GM23338 (cell line): ENCODE measurements at regions not wholly inside any gene's neighbourhood (a gene's known extent, or its start where the extent isn't known, plus 50 kb on each side); places are given as distances from the start of the nearest gene placed in this dataset.

Experiments
- EZH2 ChIP-seq: fragments of 200-600 bp; sonication (generic); IDR thresholded peaks from one replicate; pipeline ENCODE4 v1.8.0; 2017; ENCODE audit warnings: antibody characterized with exemption, mild to moderate bottlenecking, low read depth; ENCODE audit not compliant: unreplicated experiment
- EZH2phosphoT487 ChIP-seq: fragments of 200-600 bp; sonication (generic); IDR thresholded peaks from one replicate; pipeline ENCODE4 v1.8.1; 2018; ENCODE audit warnings: antibody characterized with exemption; ENCODE audit not compliant: unreplicated experiment
- JUNB ChIP-seq: IDR thresholded peaks from one replicate; pipeline ENCODE4 v1.6.1; 2016; ENCODE audit warnings: antibody characterized with exemption; ENCODE audit not compliant: unreplicated experiment
- NANOG ChIP-seq: IDR thresholded peaks from 2 replicates; pipeline ENCODE4 v1.6.1; 2016; ENCODE audit warnings: antibody characterized with exemption, borderline replicate concordance
- POLR2AphosphoS5 ChIP-seq: IDR thresholded peaks from 2 replicates; pipeline ENCODE4 v1.6.1; 2016; ENCODE audit warnings: antibody characterized with exemption, low read depth
- STAT1 ChIP-seq: IDR thresholded peaks from one replicate; pipeline ENCODE4 v1.6.1; 2016; ENCODE audit warnings: antibody characterized with exemption; ENCODE audit not compliant: unreplicated experiment
- ZNF331 ChIP-seq: fragments of 250-450 bp; sonication (Bioruptor Pico); IDR thresholded peaks from 2 replicates; pipeline ENCODE4 v1.5.0; 2020; ENCODE audit warnings: low read depth, mild to moderate bottlenecking, moderate library complexity
- TF ChIP-seq, protein P1 (sequence below), 2 experiments: fragments of 200-600 bp in 1 of 2; sonication (generic) in 1 of 2; conservative IDR thresholded peaks; 2 replicates each; pipeline versions ENCODE4 v1.5.1 to v1.6.1; 2016 to 2017; ENCODE audit warnings: antibody characterized with exemption in 2 of 2, low read depth in 2 of 2, mild to moderate bottlenecking in 2 of 2, moderate library complexity in 1 of 2
- TF ChIP-seq, protein P2 (sequence below): IDR thresholded peaks from one replicate; pipeline ENCODE4 v1.6.1; 2018; ENCODE audit warnings: antibody characterized with exemption; ENCODE audit not compliant: unreplicated experiment

DNA sequence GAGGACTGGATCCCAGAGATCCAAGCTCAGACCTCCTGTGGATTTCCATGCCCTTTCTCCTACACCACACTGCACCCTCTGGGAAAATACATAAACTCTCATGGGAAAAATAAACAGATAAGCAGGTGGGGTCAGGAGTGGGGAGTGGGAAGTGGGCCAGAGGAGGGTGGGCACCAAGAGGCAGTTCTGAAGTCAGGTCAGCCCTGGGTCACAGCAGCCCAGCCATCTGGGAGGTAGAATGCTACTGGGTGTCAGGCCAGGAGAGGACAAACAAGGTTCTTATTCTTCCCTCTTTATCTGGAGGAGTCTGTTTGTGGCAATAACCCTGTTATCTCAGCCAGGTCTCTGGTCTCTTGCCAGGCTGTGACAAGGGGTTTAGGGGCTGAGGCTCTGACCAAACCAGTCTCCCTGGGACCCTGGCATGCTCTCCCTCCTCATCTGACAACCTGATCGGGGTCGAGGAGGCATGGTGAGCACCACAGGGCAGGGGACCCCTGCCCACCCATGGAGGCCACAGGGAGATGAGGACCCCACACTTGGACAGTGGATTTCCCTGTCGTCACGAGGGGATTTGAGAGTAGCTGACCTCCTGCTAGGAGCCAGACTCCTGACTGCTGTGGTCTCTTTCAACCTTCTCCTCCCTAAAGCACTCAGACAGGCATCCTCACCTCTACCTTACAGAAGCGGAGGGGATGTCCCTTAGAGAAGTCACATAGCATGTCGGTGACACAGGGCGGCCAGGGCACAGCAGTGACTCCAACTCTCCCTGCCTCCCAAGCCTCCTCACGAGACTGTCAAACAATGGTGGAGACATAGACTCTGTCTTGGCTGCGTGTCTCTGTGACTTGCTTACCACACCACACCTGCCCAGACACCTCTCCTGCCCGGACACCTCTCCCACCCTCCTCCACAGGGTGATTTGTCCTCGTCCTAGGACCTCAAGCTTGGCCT, 51.3 kb upstream of the IFFO2 start:
- TF ChIP-seq, protein P1, sequence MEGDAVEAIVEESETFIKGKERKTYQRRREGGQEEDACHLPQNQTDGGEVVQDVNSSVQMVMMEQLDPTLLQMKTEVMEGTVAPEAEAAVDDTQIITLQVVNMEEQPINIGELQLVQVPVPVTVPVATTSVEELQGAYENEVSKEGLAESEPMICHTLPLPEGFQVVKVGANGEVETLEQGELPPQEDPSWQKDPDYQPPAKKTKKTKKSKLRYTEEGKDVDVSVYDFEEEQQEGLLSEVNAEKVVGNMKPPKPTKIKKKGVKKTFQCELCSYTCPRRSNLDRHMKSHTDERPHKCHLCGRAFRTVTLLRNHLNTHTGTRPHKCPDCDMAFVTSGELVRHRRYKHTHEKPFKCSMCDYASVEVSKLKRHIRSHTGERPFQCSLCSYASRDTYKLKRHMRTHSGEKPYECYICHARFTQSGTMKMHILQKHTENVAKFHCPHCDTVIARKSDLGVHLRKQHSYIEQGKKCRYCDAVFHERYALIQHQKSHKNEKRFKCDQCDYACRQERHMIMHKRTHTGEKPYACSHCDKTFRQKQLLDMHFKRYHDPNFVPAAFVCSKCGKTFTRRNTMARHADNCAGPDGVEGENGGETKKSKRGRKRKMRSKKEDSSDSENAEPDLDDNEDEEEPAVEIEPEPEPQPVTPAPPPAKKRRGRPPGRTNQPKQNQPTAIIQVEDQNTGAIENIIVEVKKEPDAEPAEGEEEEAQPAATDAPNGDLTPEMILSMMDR (conservative IDR thresholded peaks at IDR 0.05; ENCODE audit: low read depth in 2 of 2): no peak
- TF ChIP-seq STAT1 (no peak), EZH2 (no peak), EZH2phosphoT487 (no peak), POLR2AphosphoS5 (no peak), JUNB (no peak), ZNF331 (CRISPR knock-in tag) (no peak), NANOG (no peak)
- TF ChIP-seq, protein P2, sequence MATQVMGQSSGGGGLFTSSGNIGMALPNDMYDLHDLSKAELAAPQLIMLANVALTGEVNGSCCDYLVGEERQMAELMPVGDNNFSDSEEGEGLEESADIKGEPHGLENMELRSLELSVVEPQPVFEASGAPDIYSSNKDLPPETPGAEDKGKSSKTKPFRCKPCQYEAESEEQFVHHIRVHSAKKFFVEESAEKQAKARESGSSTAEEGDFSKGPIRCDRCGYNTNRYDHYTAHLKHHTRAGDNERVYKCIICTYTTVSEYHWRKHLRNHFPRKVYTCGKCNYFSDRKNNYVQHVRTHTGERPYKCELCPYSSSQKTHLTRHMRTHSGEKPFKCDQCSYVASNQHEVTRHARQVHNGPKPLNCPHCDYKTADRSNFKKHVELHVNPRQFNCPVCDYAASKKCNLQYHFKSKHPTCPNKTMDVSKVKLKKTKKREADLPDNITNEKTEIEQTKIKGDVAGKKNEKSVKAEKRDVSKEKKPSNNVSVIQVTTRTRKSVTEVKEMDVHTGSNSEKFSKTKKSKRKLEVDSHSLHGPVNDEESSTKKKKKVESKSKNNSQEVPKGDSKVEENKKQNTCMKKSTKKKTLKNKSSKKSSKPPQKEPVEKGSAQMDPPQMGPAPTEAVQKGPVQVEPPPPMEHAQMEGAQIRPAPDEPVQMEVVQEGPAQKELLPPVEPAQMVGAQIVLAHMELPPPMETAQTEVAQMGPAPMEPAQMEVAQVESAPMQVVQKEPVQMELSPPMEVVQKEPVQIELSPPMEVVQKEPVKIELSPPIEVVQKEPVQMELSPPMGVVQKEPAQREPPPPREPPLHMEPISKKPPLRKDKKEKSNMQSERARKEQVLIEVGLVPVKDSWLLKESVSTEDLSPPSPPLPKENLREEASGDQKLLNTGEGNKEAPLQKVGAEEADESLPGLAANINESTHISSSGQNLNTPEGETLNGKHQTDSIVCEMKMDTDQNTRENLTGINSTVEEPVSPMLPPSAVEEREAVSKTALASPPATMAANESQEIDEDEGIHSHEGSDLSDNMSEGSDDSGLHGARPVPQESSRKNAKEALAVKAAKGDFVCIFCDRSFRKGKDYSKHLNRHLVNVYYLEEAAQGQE: no peak
